Brain pericyte (primary cell): ENCODE measurements at regions not wholly inside any gene's neighbourhood (a gene's known extent, or its start where the extent isn't known, plus 50 kb on each side); places are given as distances from the start of the nearest gene placed in this dataset.
"Not testable (repeated sequence)": the region's sequence is repeated elsewhere in the genome, so short reads cannot be mapped to it uniquely, and the experiment has no call there.

Experiments used
- DNase-seq: peaks from one replicate; pipeline ENCODE4 v3.0.0-alpha.2; 2012; ENCODE audit warnings: low read depth, low spot score

DNA sequence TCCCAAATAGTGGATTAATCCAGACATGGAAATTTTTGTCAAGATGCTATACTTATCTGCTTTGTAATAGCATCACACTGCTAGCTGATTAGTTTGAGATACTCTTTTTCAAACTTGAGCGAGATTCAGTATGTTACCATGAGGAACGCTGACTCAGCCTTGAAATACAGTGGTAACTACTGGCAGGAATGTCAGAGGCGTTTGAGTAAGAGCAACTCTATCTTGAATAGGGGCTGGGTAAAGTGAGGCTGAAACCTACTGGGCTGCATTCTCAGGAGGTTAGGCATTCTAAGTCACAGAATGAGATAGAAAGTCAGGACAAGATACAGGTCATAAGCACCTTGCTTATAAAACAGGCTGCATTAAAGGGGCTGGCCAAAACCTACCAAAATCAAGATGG, 2519.6 kb downstream of the ARAP2 start:
- DNase-seq, result no peak

GRCh38 chr4:33725861-33726260, 2518.5 kb downstream of the ARAP2 start:
- DNase-seq, result no peak

- DNase-seq, result no peak
These were observed 2506.6 kb downstream of the ARAP2 start for GRCh38 chr4:33737726-33738125.

DNA sequence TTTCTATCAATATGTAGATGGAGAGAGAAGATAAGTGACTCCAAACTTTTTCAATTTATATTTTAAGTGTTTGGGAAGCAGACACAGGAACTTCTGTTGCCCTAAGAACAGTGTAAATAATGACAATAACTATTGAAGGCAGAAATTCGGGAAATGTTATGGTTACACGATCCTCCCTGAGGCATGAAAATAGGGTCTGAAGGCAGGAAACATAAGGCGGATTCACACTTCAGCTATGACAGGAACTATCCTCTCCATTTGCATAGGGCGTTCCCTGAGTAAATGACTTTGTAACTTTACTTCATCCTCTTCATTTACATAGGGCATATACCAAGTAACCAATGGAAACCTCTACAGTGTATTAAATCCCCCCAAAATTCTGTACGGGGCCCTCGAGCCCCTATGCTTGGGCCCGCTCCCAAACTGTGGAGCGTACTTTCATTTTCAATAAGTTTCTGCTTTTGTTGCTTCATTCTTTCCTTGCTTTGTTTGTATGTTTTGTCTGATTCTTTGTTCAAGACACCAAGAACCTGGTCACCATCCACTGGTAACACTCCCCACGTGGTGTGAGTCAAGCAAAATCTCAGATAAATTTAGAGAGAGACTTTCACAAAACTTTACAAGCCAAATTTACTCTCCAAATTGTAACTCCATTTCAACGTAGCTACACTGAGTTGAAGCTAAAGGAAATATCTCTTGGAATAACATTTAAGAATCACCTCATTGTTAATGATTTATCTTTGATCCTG, 2504.3 kb downstream of the ARAP2 start:
- DNase-seq, result no peak

- DNase-seq, result not testable (repeated sequence)
These were observed 2503.4 kb downstream of the ARAP2 start for GRCh38 chr4:33740871-33741270.

GRCh38 chr4:33746979-33747378, 2497.3 kb downstream of the ARAP2 start:
- no peak for DNase-seq

DNA sequence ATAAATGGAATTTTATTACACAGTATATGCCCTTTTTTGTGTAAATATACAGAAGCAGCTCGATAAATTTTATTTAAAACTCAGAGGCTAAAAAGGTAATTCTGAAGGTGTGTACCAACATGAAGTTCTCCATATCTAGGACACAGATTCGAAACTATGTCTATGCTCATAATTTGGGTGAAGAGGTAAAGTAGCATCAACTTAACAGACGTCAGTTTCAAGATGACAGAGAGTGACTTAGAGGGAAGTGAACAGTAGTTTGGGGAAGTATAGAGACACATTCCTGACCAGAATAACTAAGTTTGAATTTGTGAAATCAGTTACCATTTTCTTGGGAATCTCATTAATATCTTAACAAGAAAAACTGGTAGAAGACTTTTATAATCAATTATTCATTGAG, 2493.3 kb downstream of the ARAP2 start:
- DNase-seq, result no peak

DNA sequence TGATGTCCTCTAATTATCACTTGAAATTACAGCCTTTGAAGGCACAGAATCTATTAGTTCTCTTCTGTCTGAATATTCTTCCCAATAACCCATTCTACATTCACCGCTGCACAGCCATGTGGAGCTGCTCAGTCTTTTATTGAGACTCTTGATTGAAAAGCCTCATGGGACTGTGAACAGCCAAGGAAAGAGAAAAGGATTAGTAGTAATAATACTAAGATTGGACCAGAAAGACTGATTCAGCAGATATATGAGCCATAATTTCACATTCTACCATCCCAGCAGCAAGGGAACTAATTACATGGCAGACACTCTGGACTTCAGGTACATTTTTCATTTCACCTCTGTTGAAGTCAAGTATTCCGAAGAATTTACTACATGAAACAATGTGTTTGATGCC, 2471.7 kb downstream of the ARAP2 start:
- no peak for DNase-seq

DNA sequence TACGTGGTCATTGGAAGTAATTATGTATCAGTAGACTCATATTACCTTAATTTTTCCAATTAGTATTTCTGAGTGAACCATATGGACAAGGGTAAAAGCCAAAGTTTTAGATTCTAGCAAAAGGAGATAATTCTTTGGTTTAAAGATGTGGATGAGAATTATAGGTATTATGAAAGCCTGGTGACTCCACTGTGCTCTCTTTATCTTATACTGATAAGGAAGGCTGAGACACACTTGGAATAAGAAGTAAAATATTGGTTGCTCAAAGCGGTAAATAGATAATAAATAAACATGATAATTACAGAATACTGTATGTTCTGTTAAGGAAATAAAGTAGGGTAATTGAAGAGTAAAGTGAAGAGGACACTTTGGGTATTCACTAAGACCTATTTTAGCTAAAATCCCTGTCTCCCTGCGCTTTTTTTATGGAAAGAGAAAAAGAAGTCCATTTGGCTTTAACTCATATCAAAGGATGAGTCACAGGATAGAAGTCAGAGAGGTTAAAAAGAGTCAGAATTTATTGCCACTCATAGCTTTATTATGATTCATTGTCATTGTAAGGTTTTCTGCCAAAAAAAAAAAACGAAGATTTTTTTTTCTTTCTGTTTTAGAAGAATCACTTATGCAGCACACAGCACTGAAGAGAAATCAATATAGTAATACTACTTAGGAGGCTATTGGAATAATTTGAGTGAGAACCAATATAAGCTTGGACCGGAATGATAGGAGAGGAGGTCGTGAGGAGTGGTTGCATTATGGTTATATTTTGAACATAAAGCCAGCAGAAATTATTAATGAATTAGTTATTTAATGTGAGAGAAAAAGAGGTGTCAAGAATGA, 2463.1 kb downstream of the ARAP2 start:
- DNase-seq, result no peak

- DNase-seq, result no peak
These were observed 2458.5 kb downstream of the ARAP2 start for GRCh38 chr4:33785843-33786242.

DNA sequence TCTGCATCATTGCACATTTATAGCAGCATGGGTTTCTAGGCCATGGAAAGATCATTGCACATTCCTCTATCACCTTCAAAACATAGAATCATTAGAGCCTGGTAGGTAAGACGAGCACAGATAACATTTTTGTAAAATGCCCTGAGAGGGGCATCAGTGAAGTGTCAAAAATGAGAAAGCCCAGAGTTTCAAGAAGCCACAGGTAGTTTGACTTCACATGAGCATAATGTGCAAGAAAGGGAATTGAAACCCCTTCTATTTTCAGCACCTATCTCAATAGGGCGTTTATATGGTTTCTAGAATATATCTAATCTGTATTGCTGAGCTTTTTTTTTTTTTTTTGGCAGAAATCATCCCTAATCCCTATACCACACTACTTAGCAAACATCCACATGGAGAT, 2441.7 kb downstream of the ARAP2 start:
- no peak for DNase-seq

DNA sequence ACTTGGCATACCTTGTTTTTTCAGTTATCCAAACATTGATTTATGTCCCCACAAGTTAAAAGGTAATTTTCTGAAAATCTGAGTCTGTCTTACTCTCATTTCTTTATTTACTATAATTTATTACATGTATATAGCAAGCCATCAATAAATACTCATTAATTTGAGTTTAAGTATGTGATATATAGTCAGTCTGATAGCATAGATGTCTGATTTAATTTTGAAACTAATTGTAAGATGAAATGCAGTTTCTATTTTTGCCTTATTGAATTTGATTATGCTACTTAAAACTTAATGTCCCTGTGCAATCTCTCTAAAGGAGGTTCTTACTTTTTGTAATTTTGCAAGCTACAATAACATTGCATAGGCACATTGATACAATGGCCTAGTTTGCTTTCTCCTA, 2418.6 kb downstream of the ARAP2 start:
- no peak for DNase-seq

DNA sequence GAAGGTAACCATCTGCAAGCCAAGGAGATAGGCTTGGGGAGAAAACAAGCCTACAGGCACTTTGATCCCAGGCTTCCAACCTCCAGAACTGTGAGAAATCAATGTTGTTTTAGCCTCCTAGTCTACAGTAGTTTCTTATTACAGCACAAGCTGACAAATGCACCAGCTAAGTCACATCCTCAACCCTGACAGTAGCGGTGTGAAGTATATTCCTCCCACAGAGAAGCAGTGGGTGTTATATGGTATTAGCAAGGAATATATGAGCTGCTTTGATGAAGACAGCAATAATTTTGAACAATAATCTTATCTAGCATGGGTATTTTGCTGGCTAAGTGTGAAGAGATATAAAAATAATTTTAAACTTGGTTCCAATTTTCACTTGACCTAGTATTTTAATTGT, 2415.0 kb downstream of the ARAP2 start:
- not testable (repeated sequence) for DNase-seq

GRCh38 chr4:33831442-33832066, 2412.8 kb downstream of the ARAP2 start:
- DNase-seq, result no peak

- DNase-seq, result not testable (repeated sequence)
These were observed 2408.6 kb downstream of the ARAP2 start for GRCh38 chr4:33835764-33836163.

DNA sequence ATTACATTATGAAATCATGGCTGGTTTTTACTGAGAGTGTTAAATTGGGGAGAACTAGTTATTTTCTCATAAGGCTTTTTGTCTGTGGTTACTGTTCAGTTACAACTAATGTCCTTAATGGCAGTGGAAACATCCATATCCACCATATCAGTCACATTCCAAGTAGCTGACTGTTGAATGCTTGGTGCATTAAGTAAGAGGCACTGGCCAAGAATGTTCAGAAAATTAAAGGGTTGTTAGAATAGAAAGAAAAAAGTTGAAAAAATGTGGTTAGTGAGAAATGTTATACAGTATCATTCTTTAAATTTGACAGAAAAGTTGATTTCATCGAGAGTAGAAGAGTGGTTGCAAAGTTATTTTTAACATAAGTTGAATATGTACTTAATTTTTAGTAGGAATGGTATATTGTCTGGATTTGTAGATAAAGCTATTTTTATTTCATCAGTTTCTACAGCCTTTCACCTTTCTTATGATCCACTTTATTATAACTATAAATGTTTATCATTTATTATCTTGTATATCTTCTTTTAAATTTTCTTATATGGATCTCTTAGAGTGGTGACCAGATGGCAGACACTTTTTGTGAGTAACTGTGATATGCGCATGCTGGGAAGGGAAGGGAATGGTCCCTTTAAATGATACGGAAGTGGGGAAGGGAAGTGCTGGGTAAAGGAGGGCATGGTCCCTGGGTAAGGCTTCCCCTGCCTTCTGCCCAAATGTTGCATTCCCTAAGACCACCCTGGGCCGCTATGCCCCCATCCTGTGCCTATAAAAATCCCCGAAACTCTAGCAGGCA, 2407.1 kb downstream of the ARAP2 start:
- DNase-seq, result no peak

DNA sequence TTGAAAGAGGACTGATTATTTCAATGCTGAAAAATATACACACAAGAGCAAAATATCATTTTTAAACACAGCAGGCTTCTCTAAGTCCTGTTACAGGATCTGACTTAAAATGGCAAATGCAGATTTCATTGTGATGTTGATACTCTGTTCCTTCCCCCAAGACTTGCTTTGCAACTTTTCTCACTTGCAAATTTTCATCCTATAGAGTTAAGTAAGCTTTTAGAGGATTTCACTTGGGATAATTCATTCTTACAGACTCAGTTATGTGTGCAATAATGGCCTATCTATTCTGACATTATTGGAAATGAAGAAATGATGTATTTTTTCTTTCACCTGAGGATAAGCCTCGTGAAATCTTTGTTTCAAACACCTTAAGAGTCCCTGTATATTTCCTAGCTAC, 2403.2 kb downstream of the ARAP2 start:
- no peak for DNase-seq

DNA sequence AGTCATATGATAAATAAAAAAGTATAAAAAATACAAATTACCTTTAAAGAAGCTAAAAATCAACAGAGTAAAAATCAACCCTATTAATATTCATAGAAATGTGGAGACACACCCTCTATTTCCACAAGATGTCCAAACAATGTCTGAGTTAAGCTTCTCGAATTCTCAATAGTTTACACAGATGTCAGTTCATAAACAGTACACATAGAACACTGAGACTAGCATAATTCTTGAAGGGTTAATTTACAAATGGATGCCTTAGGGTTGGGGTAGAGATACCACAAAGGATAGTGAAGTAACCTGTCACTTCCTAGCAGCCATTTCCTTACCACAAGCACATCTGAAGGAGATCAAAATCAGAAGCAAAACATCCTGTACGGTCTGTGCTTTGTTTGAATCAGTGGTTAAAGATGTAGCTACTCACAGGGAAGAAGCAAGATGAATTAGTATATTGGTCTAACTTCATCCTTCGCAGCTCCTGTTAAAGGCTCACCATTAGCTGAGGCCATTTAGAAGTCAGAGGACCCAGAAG, 2393.9 kb downstream of the ARAP2 start:
- DNase-seq, result no peak

- DNase-seq, result not testable (repeated sequence)
These were observed 2390.6 kb downstream of the ARAP2 start for GRCh38 chr4:33853670-33854069.

- no peak for DNase-seq
These were observed 2379.9 kb downstream of the ARAP2 start for GRCh38 chr4:33864290-33864859.

- DNase-seq, result no peak
These were observed 2370.5 kb downstream of the ARAP2 start for GRCh38 chr4:33873791-33874190.
